ENCODE measurements at regions not wholly inside any gene's neighbourhood (a gene's known extent, or its start where the extent isn't known, plus 50 kb on each side); places are given as distances from the start of the nearest gene placed in this dataset.
A peak's percentile ranks its signal among the peaks of the same experiment; 100 is the strongest.

DNA sequence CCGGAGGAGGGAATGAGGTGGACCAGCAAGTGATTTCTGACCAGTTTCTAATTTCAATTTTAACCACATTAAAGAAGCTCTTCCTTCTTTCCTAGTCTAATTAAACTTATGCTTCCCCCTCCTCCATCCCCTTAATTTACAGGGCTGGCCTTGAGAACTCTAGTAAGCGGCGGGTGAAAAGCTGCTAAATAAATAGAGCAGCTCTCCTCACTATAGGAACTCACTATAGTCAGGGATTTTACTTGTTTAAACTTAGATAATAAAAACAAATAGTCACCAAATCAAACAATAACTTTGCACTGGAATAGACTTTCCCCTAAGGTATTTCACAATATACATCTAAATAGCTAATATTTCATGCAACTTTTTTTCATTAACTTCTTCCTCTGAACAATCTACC, 1838.2 kb upstream of the PRR20A start:
- no peak for DNase-seq

DNA sequence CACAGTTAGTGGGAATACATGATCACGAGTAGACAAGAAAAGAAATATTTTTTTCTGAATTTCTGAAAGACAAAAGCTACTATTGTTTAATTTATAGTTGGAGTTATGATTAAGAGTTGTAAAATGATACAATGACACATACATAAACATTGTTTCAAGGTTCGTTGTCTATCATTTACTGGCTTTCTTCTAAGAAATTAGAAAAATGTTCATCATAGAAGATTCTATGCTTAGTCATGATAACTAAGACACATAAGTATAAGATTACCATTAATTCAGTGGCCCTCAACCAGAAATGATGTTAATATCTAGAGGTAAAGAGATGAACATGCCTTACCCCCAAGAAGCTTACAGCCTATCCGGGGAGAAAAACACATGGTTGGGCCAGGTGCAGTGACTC, 1832.8 kb upstream of the PRR20A start:
- DNase-seq: no peak

DNA sequence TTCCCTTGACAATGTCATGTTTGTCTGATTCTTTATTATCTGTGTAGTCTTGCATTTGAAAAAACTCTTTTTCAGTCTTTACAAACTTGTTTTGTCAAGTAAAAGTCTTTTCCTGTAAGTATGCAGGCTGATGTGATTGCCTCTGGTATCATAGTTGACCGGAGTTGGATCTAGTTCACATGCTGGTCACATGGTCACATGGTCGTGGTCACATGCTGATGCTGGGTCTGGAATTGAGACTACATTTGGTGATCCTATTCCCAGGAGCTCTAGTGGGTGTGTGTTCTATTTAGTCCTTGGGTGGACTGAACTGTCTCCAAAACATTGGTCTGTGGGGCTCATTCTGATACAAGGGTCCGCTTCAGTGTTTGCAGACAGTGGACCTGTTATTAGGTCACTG, 1798.8 kb upstream of the PRR20A start:
- no peak for DNase-seq

DNA sequence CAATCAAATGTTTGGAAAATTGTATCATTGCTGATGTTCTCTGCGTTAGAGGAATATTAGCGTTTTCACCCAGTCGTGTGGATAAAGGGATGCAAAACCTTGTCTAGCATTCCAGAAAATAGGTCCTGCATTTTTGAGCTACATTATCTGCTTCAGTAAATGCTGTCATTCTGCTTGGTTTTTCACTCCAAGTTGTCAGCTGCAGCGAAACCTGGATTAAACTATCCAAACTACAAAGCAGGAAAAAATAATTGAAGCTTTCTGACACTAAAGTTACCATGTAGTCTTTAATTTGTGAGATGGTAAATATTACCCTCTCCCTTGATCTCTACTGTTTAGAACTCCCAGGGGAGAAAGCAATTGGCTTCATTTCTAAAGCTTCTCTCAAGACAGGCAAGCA, 1795.5 kb upstream of the PRR20A start:
- DNase-seq: no peak

DNA sequence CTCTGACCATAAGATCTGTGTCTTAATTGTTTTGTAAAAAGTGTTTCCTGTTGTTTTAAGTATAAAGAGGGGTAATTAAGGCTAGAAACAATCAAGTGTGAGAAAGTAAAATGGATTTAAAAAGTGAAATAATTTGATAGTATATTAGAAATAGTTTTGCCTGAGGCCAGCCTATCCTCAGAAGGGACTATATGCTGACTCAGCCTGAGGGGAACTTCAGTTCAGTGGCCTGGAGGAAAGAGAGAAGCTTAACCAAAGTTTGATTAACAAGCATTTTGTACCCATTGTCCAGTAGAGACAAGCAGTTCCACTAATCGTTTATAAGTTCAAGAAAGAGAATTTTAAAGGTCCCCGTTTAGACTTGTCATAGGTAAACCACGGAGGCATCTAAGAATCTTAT, 1793.2 kb upstream of the PRR20A start:
- DNase-seq: no peak

DNA sequence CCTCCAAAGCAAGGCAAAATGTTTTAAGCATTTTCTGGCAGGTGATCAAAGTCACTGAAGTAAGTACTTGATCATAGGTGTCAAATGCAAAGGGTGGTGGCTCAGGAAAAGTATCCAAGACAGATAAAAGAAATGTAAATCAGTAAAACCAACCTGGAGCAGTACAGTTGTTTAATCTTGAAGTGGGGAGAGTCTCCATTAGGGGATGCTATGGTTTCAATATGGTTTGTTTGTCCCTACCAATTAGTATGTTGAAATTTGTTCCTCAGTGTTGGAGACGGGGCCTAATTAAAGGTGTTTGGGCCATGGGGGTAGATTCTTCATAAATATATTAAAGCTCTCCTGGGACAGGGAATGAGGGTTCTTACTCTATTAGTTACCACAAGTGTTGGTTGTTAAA, 1781.7 kb upstream of the PRR20A start:
- no peak for DNase-seq

DNA sequence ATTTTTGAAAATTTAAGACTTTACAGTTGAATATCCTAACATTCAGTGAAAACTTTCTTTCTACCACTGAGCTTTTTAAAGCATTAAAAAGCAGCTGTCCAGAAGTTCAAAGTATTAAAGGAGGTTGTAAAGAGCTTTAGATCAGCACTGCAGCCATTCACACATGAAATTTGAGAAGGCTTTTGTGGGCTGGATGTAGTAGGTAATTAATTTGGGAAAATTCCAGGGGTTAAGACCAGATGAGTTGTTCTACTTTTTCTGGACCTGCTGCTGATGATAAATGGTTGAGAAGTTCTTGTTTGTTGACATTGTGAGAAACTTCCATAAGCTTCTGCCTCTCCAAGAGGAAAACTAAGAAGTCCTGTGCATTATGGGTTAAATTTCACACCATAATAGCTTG, 1779.6 kb upstream of the PRR20A start:
- no peak for DNase-seq

DNA sequence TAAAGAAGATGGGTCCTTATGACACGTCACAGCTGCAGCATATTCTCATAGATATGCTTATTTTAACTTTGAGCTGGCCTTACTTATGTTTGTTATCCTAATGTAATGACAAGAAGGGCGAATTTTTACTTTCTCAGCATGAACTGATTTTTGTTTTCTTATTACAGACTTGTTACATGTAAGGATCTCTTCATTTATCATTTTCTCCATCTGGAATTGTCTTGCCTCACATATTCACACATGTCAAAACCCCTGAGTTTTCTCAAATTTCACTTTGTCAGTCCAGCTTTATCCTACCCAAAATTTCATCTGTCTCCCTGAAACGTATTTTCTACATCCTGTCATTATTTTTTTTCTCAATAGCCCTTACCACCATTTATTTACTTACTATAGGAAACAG, 1774.0 kb upstream of the PRR20A start:
- no peak for DNase-seq

DNA sequence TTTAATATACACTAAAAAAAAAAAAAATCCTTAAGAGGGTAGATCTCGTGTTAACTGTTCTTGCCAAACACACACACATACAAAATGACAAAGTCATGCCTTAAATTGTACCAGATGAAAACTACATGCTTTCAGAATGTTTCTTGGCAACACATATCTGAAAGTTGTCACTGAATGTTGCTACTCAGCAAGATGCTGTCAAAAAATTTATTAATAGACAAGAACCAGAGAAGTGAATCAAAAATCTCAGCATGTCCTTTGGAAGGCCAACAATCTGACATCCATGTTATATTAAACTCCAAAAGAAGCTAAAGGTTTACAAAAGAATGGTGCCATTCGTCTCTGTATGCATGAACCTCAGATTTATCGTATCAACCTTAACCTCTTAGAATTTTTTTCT, 1746.2 kb upstream of the PRR20A start:
- peak; percentile 8 for DNase-seq

DNA sequence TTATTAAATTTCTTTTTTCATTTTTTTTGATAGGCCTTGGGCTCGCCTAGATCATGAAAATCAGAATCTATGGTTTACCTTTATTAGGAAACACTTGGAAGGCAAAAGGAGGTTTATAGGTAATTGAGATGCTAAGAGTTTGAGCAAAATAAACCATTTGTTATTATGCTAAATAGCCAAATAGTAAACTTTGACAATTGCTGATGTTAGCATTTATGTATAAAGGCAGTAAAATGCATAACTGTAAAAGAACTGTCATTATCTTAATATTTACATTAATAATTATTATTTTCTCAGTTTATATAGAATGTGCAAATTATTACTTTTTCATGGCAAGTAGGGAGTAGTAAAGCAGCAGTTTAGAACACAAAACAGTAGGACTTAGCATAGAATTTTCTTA, 1737.8 kb upstream of the PRR20A start:
- DNase-seq: no peak

DNA sequence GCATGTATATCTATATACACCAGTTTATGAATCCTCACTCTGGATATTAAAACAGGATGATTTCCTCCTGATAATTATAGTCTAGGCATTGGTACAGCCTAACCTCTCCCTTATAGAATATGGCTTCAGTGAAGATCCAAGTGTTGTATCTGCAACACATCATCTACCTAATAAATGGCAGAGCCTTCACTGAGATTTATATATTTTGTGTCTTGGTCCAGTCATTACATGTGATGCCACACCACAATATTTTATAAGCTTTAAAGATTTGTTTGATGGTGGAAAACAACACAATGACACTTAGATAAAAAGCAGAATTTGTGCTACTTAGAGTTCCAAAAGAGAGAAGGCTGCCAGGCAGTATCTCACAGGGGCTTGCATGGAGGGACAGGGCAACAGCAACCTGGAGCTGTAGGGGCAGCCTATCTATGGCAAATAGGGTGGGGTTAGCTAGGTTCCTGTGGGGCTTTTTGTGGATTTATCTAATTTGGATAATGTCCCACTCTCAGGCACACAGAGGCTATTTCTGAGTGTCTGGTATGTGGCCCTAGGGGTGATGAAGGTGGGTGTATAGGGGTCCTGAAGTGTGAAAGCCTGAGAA, 1736.7 kb upstream of the PRR20A start:
- DNase-seq: no peak

DNA sequence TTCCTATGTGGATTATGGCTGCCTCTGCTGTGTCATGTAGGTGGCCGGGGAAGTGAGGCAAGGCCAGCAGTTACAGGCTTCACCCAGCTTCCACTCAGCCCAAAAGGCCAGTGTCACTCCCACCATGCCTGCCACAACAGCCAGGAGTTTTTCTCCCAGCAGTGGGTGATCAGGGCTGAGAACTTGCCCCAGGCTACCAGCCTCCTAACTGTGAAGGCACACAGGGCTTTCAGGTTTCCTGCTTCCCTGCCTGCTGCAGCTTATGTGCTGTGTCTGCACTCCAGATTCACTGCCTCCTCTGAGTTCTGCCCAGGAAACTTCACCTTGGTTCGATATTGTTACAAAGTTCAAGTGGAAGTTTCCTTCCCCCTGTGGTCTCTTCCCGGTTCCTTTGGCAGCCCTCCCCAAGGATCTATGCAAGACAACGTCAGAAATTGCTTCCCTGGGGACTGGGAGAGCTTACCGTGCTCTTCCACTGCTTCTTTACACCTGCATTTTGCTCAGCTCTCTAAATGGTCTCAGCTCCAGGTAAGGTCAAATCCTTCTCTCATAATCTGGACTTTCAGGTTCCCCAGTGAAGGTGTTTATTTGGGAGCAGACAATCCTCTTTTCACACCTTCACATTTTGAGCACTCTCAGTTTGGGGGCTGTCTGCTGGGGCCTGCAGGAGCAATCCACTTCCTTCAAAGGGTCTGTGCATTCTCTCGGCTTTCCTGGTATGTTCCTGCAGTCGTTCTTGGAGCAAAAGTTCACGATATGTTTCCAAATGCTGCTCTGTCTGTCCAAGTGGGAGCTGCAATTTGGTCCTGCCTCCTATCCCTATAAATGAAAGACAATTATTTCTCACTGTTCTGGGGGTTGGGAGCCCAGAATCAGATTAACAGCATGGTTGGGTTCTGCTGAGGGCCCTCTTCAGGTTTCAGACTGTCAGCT, 1730.1 kb upstream of the PRR20A start:
- DNase-seq: no peak

DNA sequence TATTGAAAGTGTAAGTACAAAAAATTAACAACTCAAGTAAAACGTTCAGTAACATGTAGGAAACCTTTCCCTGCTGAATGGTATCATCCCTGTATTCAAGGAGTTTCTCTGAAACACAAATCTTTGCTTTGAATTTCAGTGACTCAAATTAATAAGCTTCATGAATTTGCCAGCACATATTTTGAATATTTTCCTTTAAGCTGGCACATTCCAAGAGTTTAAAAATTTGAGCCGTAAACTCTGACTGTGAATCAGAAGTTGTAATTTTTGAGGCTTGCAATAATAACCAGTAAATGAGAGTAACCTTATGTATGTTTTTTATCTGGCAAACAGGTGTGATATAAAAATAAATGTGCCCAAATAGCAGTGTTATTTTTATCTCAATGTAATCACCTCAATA, 1722.6 kb upstream of the PRR20A start:
- no peak for DNase-seq

DNA sequence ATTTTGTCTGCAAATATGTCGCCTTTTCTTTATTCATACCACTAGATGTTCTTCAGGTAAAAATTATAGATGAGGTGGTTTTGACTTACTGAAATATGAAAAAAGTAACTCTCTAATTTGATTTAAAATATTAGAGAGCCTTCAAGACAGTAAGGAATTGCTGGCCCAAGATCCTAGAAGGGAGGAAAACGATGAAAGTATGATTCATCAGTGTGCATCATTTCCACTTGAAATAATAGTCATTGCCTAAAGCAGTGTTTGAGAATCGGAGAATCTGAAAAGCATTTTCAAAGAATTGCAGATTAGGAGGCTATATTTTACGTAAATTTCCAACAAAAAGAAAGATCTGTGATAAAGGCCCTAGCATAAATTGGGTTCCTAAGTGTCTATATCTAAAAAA, 1707.9 kb upstream of the PRR20A start:
- no peak for DNase-seq

DNA sequence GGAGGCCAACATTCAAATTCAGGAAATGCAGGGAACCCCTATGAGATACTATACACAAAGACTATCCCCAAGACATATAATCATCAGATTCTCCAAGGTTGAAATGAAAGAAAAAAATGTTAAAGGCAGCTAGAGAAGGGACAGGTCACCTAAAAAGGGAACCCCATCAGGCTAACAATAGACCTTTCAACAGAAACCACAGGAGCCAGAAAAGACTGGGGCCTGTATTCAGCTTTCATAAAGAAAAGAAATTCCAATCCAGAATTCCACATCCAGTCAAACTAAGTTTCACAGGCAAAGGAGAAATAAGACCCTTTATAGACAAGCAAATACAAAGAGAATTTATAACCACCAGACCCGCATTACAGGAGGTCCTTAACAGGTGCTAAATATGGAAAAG, 1703.6 kb upstream of the PRR20A start:
- no peak for DNase-seq

DNA sequence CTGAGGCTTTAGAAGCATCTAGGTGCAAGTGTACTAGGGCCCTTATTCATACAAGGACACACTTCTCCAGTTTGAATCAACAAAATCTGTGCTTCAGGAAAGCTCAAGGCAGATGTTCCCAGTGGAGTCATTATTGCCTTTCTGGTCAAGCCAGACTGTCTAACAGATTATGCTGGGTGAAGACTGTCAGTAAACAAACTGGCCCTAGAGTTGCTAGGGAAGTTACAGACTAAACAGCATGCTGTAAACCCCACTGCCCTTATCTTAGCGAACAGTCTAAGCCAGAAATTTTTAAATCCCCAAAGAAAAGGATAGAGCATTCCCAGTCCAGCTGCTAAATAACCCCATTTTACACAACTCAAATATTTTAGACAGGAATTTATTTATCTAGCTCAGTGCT, 1701.3 kb upstream of the PRR20A start:
- DNase-seq: no peak

DNA sequence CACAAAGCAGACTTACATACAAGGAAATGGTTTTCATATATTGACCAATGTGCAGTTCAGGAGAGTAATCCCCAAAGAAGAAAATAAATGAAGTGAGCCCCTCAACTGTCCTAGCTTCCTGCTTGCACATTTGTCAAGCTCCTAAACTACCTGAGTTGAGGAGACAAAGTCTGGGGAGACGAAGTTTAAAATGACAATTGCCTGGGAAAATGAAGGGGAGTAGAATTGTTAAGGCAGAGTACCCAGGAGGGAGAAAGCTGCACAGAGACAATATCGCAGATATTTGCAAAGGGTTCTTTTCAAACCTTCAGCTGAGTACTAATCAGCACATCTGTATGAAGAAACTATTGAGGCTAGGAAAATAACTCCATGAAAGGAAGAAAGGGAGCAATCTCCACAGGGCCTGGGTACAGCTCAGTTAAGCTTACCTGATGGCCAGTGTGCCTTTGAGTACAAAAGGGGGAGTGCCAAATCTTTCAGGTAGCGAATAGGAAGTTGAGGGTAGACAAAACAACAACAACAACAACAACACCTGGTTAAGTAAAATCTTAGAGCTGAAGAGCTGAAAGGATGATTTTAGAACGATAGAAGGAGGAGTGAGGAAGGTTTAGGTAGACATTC, 1700.1 kb upstream of the PRR20A start:
- no peak for DNase-seq

DNA sequence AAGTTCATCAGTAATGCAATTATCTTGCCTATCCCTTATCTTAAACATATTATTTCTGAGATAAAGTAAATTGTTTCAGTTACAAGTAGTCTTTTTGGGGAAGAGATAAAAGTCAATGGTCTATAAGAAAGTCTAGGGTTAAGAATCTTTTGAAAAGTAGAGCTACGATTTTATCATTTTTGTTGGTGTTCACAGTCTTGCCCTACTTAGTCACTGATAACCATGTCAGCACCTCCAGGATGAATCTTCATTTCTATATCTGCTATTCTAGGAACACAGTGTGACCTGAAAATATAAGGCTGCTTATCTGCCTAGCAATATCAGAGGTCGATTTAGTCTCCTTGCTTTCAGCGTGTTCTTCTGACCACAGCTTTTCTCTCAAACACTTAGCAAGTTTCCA, 1676.5 kb upstream of the PRR20A start:
- no peak for DNase-seq

DNA sequence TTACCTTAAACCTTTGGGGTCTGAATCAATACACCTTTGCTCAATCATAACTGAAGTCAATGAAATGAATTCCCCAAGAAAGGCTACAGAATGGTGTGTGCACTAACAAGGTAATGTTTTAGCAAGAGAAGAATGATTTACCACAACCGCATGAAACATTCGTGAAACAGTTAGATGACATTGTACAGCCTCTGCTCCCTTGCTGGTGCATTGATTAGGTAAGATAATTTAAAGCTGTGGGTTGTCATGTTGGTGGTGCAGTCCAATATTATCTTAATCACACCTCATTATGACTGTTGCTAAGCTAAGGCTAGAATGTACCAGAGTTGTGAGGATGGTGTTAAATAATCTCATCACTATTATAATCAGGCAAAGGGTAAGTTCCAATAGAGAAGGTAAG, 1673.2 kb upstream of the PRR20A start:
- DNase-seq: no peak

DNA sequence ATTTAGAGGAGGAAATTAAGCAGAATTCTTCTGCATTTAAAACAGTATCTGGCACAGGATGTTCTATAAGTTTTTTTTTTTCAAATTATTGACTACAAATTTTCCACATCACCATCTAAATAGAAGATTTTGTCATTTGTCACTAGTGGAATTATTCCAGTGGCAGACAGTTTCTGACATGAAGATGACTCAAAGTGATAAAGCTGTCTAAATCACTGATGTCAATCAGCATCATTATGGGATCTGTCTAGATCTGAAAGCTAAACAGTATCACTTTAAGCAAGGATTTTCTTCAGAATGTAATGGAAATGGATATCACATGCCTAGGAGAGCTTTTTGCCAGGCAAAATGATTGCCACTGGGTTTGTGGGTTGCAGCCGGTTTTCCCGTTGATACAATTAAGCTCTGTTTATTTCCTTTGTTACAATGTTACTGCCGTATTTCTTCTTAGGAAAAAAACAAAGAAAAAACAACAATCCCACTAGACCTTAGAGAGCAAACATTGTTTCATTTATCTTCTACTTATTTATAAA, 1657.0 kb upstream of the PRR20A start:
- DNase-seq: no peak

DNA sequence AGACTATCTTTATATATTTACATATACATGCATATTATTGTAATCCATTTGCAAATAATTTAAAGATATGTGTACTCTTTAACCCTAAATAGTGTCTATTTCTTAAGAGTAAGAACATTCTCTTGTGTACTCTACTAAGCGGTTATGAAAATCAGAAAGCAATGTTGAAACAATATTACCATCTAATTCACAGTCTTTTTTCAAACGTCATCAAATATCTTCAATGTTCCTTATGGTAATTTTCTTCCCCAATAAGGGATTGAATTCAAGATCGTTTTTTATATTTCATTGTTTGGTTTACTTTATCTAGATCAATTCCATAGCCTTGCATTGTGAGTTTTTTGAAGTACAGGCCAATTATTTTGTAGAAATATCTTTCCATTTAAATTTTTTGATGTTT, 1647.4 kb upstream of the PRR20A start:
- DNase-seq: no peak

DNA sequence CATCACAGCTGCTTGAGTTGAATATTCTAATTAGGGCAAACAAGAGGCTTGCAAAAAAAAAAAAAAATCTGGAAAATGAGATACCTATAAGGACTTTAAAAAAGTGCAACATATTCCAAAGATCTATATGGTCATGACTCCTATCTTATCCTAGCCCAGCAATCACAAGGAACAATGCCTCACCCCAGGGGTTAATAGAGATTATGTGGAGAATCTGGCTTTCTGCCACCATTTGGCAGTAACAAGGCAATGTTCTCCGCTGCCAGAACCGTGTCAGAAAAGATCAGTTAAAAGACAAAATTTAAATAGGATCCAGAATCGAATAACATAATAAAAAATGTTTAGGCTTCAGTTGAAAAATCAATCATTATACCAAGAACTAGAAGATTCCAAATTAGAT, 1643.2 kb upstream of the PRR20A start:
- no peak for DNase-seq

DNA sequence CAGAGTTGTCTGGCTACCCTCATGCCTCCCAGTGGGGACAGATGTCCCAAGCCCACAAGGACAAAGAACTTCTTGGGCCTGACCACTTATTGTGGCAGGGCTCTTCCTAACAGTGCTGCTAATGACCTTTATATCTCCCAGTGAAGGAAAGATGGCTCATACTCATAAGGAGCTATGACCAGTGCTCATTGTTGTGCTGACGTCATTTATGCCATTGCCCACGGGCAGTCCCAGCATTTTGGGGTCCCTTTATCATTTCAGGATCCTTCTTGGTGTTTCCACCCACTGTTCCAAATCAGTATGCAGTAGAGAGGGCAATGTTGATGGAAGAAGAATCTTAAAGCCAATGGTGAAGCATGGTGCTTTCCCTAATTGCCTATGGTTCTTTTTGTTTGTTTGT, 1640.0 kb upstream of the PRR20A start:
- no peak for DNase-seq

DNA sequence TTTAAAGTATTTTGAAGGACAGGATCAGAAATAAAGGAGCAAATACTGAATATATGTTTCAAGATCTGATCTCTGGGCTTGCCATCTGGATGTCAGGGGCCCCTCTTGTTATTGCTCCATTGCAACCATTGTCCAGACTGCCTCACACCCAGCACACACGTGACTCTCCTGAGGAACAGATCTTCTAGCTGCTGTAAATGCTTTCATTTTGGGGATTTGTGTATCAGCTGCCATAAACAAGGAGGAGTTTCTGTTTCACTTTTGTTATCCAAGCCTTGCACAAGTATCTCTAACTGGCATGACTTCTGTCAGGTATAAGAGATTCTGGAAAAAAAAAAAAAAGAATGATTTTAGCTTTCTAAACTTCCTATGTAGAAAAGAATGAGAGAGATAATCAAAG, 1624.1 kb upstream of the PRR20A start:
- DNase-seq: no peak

Data from NCI-H446 treated with DMSO at 0.1 percent for 48 hours (cell line).